Ascending aorta (tissue), 2 donors: ENCODE measurements at regions not wholly inside any gene's neighbourhood (a gene's known extent, or its start where the extent isn't known, plus 50 kb on each side); places are given as distances from the start of the nearest gene placed in this dataset.

Experiments used
- DNase-seq, 2 donors: peaks; one replicate each; pipeline ENCODE4 v3.0.0-alpha.2; 2019; ENCODE audit warnings: low spot score in 2 of 2
- H3K27ac ChIP-seq, 2 donors: fragments of 200-600 bp; sonication (generic); one replicate each; pipeline ENCODE4 v1.5.1; 2016 to 2017; ENCODE audit warnings: mild to moderate bottlenecking in 1 of 2
- H3K27me3 ChIP-seq: fragments of 200-600 bp; sonication (generic); one replicate; pipeline ENCODE4 v1.5.1; 2017
- H3K36me3 ChIP-seq, 2 donors: fragments of 200-600 bp; sonication (generic); one replicate each; pipeline ENCODE4 v1.5.1; 2016
- H3K4me1 ChIP-seq, 2 donors: fragments of 200-600 bp; sonication (generic); one replicate each; pipeline ENCODE4 v1.5.1; 2016 to 2017; ENCODE audit warnings: mild to moderate bottlenecking in 1 of 2
- H3K4me3 ChIP-seq, 2 donors: fragments of 200-600 bp; sonication (generic); one replicate each; pipeline ENCODE4 v1.5.1; 2016 to 2017; ENCODE audit warnings: mild to moderate bottlenecking in 1 of 2
- H3K9me3 ChIP-seq, 2 donors: fragments of 200-600 bp; sonication (generic); one replicate each; pipeline ENCODE4 v1.5.1; 2016
- CTCF ChIP-seq, 3 experiments: fragments of 200-600 bp in 2 of 3; fragments of 450-650 bp in 1 of 3; sonication (generic) in 2 of 3; IDR thresholded peaks; one replicate each; pipeline ENCODE4 v1.5.1; 2016 to 2019; ENCODE audit warnings: antibody characterized with exemption in 3 of 3, mild to moderate bottlenecking in 1 of 3, moderate library complexity in 1 of 3
- intact Hi-C: fragments of 100-400 bp; cut with DNase I; formaldehyde crosslinking; loops from one replicate; pipeline ENCODE4 v1.15.1; 2023

- TF ChIP-seq CTCF (IDR thresholded peaks at IDR 0.05): no peak
- intact Hi-C loops: no loop called here
- H3K36me3 ChIP-seq: no peaks in the 10 kb centered on the region
- no peaks in the 10 kb centered on the region for H3K9me3 ChIP-seq
- no peaks in the 10 kb centered on the region for H3K4me1 ChIP-seq
- no peak overlapping the region for H3K4me3 ChIP-seq
- no peak overlapping the region for H3K27ac ChIP-seq
- no peaks in the 10 kb centered on the region for H3K27me3 ChIP-seq
- DNase-seq: no peak
Observed at GRCh38 chr4:79502081-79502480, 94.1 kb upstream of the GK2 start.

GRCh38 chr4:79498282-79498681 is 90.3 kb upstream of the GK2 start:
- no peaks in the 10 kb centered on the region for H3K9me3 ChIP-seq
- intact Hi-C loops: no loop called here
- DNase-seq: no peak
- H3K4me1 ChIP-seq: no peaks in the 10 kb centered on the region
- H3K36me3 ChIP-seq: no peaks in the 10 kb centered on the region
- no peaks in the 10 kb centered on the region for H3K27me3 ChIP-seq
- H3K27ac ChIP-seq: no peak overlapping the region
- TF ChIP-seq CTCF (IDR thresholded peaks at IDR 0.05): no peak
- no peak overlapping the region for H3K4me3 ChIP-seq

- H3K9me3 ChIP-seq: no peaks in the 10 kb centered on the region
- no peak overlapping the region for H3K27ac ChIP-seq
- no peak overlapping the region for H3K4me3 ChIP-seq
- TF ChIP-seq CTCF (IDR thresholded peaks at IDR 0.05): no peak
- no peak for DNase-seq
- no peaks in the 10 kb centered on the region for H3K36me3 ChIP-seq
- intact Hi-C loops: no loop called here
- H3K4me1 ChIP-seq: no peaks in the 10 kb centered on the region
- no peaks in the 10 kb centered on the region for H3K27me3 ChIP-seq
Observed at GRCh38 chr4:79497001-79497400, 89.0 kb upstream of the GK2 start.

GRCh38 chr4:79495447-79495846 is 87.4 kb upstream of the GK2 start:
- Histone ChIP-seq H3K4me3 (no peak overlapping the region), H3K27ac (no peak overlapping the region), H3K4me1 (no peaks in the 10 kb centered on the region), H3K36me3 (no peaks in the 10 kb centered on the region), H3K27me3 (no peaks in the 10 kb centered on the region), H3K9me3 (no peaks in the 10 kb centered on the region)
- no peak for TF ChIP-seq CTCF (IDR thresholded peaks at IDR 0.05)
- intact Hi-C loops: no loop called here
- no peak for DNase-seq

GRCh38 chr4:79492148-79492547 is 84.1 kb upstream of the GK2 start:
- Histone ChIP-seq H3K9me3 (no peaks in the 10 kb centered on the region), H3K4me3 (no peak overlapping the region), H3K36me3 (no peaks in the 10 kb centered on the region), H3K4me1 (no peaks in the 10 kb centered on the region), H3K27me3 (no peaks in the 10 kb centered on the region), H3K27ac (no peak overlapping the region)
- DNase-seq: no peak
- TF ChIP-seq CTCF (IDR thresholded peaks at IDR 0.05): no peak
- intact Hi-C loops: no loop called here

GRCh38 chr4:79489506-79489905 is 81.5 kb upstream of the GK2 start:
- H3K36me3 ChIP-seq: no peaks in the 10 kb centered on the region
- H3K4me3 ChIP-seq: no peak overlapping the region
- no peak for TF ChIP-seq CTCF (IDR thresholded peaks at IDR 0.05)
- no peaks in the 10 kb centered on the region for H3K4me1 ChIP-seq
- DNase-seq: no peak
- no peaks in the 10 kb centered on the region for H3K27me3 ChIP-seq
- intact Hi-C loops: no loop called here
- no peak overlapping the region for H3K27ac ChIP-seq
- no peaks in the 10 kb centered on the region for H3K9me3 ChIP-seq
